ENCODE measurements at regions not wholly inside any gene's neighbourhood (a gene's known extent, or its start where the extent isn't known, plus 50 kb on each side); places are given as distances from the start of the nearest gene placed in this dataset.
"Not testable (repeated sequence)": the region's sequence is repeated elsewhere in the genome, so short reads cannot be mapped to it uniquely, and the experiment has no call there.

GRCh38 chrX:1027680-1028079 lies 184.8 kb downstream of the CRLF2 start:
- DNase-seq (ENCODE audit: low read depth, low spot score), result no peak
- TF ChIP-seq, protein P1, sequence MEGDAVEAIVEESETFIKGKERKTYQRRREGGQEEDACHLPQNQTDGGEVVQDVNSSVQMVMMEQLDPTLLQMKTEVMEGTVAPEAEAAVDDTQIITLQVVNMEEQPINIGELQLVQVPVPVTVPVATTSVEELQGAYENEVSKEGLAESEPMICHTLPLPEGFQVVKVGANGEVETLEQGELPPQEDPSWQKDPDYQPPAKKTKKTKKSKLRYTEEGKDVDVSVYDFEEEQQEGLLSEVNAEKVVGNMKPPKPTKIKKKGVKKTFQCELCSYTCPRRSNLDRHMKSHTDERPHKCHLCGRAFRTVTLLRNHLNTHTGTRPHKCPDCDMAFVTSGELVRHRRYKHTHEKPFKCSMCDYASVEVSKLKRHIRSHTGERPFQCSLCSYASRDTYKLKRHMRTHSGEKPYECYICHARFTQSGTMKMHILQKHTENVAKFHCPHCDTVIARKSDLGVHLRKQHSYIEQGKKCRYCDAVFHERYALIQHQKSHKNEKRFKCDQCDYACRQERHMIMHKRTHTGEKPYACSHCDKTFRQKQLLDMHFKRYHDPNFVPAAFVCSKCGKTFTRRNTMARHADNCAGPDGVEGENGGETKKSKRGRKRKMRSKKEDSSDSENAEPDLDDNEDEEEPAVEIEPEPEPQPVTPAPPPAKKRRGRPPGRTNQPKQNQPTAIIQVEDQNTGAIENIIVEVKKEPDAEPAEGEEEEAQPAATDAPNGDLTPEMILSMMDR (IDR thresholded peaks at IDR 0.05; ENCODE audit: low read depth, low read length), result no peak
- in situ Hi-C loops (cut with HindIII; ENCODE audit: low sequenced_read_pairs), result no loop called here
- no peak overlapping the region for H3K4me3 ChIP-seq (ENCODE audit: low read depth, low read length)

DNA sequence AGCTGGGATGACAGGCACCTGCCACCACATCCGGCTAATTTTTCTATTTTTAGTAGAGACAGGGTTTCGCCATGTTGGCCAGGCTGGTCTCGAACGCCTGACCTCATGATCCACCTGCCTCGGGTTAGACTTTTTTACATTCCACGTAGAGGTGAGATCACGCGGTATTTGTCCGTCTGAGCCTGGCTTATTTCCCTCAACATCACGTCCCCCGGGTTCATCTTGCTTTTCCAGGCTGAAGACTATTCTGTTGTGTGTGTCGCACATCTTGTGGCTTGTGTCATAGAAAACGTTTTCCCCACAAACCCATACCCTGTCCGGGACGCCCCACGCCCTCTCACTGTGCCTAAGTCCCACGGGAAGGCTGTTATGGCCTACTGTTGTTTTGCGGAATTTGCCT lies 185.3 kb downstream of the CRLF2 start:
- in situ Hi-C loops (cut with HindIII; ENCODE audit: low sequenced_read_pairs), result no loop called here
- TF ChIP-seq, protein P1 (IDR thresholded peaks at IDR 0.05; ENCODE audit: low read depth, low read length), result no peak
- H3K4me3 ChIP-seq (ENCODE audit: low read depth, low read length), result no peak overlapping the region
- no peak for DNase-seq (ENCODE audit: low read depth, low spot score)

DNA sequence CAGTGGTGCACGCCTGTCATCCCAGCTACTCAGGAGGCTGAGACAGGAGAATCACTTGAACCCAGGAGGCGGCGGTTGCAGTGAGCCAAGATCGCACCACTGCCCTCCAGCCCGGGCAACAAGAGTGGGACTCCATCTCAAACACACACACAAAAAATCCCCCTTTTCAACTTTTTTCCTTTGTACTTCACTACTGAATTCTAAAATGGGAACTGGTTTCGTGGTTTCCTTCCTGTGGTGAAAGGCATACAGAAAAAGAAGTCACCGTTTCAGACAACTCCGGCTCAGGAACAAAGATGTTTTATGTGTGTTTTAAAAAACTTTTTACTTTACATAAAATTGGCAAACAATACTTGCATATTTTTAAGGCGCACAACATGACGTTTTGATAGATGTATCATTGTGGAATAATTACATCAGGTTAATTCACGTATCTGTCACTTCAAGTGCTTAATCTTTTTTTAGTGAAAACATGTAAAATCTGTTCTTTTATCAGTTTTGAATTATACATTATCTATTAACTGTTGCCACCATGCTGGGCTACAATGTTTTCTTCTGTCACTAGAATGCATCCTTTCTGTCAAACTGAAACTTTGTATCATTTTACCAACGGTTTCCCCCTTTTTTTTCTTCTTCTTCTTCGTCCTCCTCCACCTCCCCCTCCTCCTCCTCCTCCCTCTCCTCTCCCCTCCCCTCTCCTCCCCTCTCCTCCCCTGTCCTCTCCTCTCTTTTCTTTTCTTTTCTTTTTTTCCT lies 186.0 kb downstream of the CRLF2 start:
- DNase-seq (ENCODE audit: low read depth, low spot score), result no peak

GRCh38 chrX:1025413-1025812 lies 187.0 kb downstream of the CRLF2 start:
- in situ Hi-C loops (cut with HindIII; ENCODE audit: low sequenced_read_pairs), result no loop called here
- no peak overlapping the region for H3K4me3 ChIP-seq (ENCODE audit: low read depth, low read length)
- TF ChIP-seq, protein P1 (IDR thresholded peaks at IDR 0.05; ENCODE audit: low read depth, low read length), result no peak
- DNase-seq (ENCODE audit: low read depth, low spot score), result no peak

More for the DNA sequence above, 186.0 kb downstream of the CRLF2 start:
- TF ChIP-seq, protein P1 (IDR thresholded peaks at IDR 0.05; ENCODE audit: low read depth, low read length), result no peak
- in situ Hi-C loops (cut with HindIII; ENCODE audit: low sequenced_read_pairs), result no loop called here
- H3K4me3 ChIP-seq (ENCODE audit: low read depth, low read length), result no peak overlapping the region

GRCh38 chrX:1023676-1024075 lies 188.8 kb downstream of the CRLF2 start:
- TF ChIP-seq, protein P1 (IDR thresholded peaks at IDR 0.05; ENCODE audit: low read depth, low read length), result no peak
- no peak for DNase-seq (ENCODE audit: low read depth, low spot score)
- in situ Hi-C loops (cut with HindIII; ENCODE audit: low sequenced_read_pairs), result no loop called here
- no peak overlapping the region for H3K4me3 ChIP-seq (ENCODE audit: low read depth, low read length)

- in situ Hi-C loops (cut with HindIII; ENCODE audit: low sequenced_read_pairs); DNase-seq (ENCODE audit: low read depth, low spot score); H3K4me3 ChIP-seq (ENCODE audit: low read depth, low read length): not testable (repeated sequence)
These were observed 191.0 kb downstream of the CRLF2 start for GRCh38 chrX:1021314-1021993.

- no peak overlapping the region for H3K4me3 ChIP-seq (ENCODE audit: low read depth, low read length)
- in situ Hi-C loops (cut with HindIII; ENCODE audit: low sequenced_read_pairs), result no loop called here
- no peak for DNase-seq (ENCODE audit: low read depth, low spot score)
- TF ChIP-seq, protein P1 (IDR thresholded peaks at IDR 0.05; ENCODE audit: low read depth, low read length), result no peak
These were observed 191.7 kb downstream of the CRLF2 start for GRCh38 chrX:1020634-1021166.

DNA sequence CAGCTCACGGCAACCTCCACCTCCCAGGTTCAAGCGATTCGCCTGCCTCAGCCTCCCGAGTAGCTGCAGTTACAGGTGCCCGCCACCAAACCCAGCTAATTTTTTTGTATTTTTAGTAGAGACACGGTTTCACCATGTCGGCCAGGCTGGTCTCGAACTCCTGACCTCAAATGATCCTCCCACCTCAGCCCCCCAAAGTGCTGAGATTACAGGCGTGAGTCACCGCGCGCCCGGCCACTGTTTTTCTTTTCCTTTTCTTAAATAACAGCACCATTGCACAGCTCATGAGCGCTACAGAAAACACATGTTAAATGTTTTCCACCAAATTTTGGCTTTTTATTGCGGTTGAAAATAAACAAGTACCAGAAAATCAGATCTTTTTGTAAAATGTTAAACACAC lies 195.5 kb downstream of the CRLF2 start:
- H3K4me3 ChIP-seq (ENCODE audit: low read depth, low read length); in situ Hi-C loops (cut with HindIII; ENCODE audit: low sequenced_read_pairs); DNase-seq (ENCODE audit: low read depth, low spot score): not testable (repeated sequence)

GRCh38 chrX:1016281-1016680 lies 196.2 kb downstream of the CRLF2 start:
- DNase-seq (ENCODE audit: low read depth, low spot score); H3K4me3 ChIP-seq (ENCODE audit: low read depth, low read length); in situ Hi-C loops (cut with HindIII; ENCODE audit: low sequenced_read_pairs): not testable (repeated sequence)

All from astrocyte of the spinal cord (primary cell).